Stimulated activated naive CD8-positive, alpha-beta T cell treated with anti-CD3 and anti-CD28 coated beads, Interleukin-15, amount 100 ng/mL, for 72 hours (primary cell): ENCODE measurements at regions not wholly inside any gene's neighbourhood (a gene's known extent, or its start where the extent isn't known, plus 50 kb on each side); places are given as distances from the start of the nearest gene placed in this dataset.

Experiments
- ATAC-seq: fragments of 150-1000 bp; cut with Tn5 transposase; 2 replicates; pipeline ENCODE4 v1.10.0; 2021; ENCODE audit warnings: mild to moderate bottlenecking, moderate library complexity
- DNase-seq, 2 donors: peaks; one replicate each; pipeline ENCODE4 v3.0.0; 2021 to 2022
- H3K27ac Mint-ChIP-seq, 2 donors: one replicate each; pipeline ENCODE4 v1.8.0; 2022; ENCODE audit warnings: mild to moderate bottlenecking in 2 of 2, mixed read lengths in 2 of 2, moderate library complexity in 2 of 2
- H3K27me3 Mint-ChIP-seq: one replicate; pipeline ENCODE4 v1.8.0; 2022; ENCODE audit warnings: mixed read lengths
- H3K4me1 Mint-ChIP-seq: one replicate; pipeline ENCODE4 v1.8.0; 2022; ENCODE audit warnings: mild to moderate bottlenecking, mixed read lengths
- H3K4me3 Mint-ChIP-seq, 2 donors: one replicate each; pipeline ENCODE4 v1.8.0; 2022; ENCODE audit warnings: mild to moderate bottlenecking in 2 of 2, mixed read lengths in 2 of 2, moderate library complexity in 1 of 2
- H3K9me3 Mint-ChIP-seq, 2 donors: one replicate each; pipeline ENCODE4 v1.8.0; 2022; ENCODE audit warnings: mixed read lengths in 2 of 2

DNA sequence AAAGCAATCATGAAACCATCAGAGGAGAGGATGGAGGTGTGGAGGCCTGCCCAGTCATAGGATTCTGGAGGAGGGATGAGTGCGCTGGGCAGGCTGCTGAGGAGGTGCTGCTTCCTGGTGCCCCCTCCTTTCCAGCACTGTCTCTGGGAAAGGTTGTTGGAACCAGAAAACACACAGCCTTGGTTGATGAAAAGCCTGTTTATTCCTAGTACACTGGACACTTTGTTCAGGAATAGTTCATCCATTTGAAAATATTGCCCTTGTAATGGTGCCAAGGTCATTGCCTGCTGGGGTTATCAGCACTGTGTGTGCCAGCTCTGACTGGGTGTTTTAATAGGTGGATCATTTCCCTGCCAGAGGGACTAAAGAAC lies 83.7 kb upstream of the ARMC2 start:
- Mint-ChIP-seq H3K9me3 (no peaks in the 10 kb centered on the region), H3K27ac (no peak overlapping the region), H3K4me3 (no peak overlapping the region), H3K4me1 (peaks cover 8% of the 10 kb centered on the region), H3K27me3 (peaks cover 18% of the 10 kb centered on the region)
- ATAC-seq (no peak), DNase-seq (no peak)

DNA sequence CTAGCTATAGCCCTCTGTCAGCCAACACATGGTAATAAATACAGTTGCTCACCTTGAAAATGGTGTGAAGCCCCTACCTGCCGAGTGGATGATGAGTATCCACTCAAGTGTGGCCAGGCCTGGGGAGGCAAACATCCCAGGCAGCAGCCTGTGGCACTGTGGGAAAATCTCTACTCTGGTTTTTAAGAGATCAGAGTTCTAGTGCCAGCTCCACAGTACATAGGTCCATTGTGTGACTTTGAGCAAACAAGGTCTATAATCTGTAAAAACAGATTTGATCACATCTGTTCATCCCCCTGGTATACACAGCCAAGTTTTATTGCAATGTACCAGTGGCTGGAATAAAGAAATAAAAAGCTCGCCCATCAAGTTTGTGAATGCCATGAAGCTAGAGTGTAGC lies 82.7 kb upstream of the ARMC2 start:
- H3K27ac Mint-ChIP-seq = no peak overlapping the region
- peaks cover 18% of the 10 kb centered on the region for H3K27me3 Mint-ChIP-seq
- no peak overlapping the region for H3K4me3 Mint-ChIP-seq
- no peak for ATAC-seq
- DNase-seq = no peak
- H3K9me3 Mint-ChIP-seq = no peaks in the 10 kb centered on the region
- peaks cover 8% of the 10 kb centered on the region for H3K4me1 Mint-ChIP-seq

DNA sequence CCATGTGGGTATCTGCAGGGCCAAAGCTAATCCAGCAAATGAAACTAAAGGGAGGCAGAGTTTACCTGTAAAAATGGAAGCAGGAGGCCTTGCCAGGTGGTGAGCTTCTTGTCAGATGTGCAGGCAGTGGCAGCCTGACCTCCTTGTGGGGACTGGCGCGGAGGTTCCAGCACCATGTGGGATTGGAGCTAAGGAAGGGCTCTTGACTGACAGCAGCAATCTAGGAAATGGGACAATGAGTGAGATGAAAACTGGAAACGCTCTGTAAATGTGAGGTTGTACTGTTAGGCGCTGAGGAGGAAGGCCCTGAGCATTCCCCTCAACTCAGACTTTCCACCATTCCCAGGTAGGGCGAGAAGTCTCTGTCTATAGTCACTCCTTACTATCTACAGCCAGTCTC lies 81.8 kb upstream of the ARMC2 start:
- DNase-seq = no peak
- Mint-ChIP-seq H3K27ac (no peak overlapping the region), H3K4me1 (peaks cover 8% of the 10 kb centered on the region), H3K27me3 (peaks cover 18% of the 10 kb centered on the region), H3K9me3 (no peaks in the 10 kb centered on the region), H3K4me3 (no peak overlapping the region)
- ATAC-seq = no peak

DNA sequence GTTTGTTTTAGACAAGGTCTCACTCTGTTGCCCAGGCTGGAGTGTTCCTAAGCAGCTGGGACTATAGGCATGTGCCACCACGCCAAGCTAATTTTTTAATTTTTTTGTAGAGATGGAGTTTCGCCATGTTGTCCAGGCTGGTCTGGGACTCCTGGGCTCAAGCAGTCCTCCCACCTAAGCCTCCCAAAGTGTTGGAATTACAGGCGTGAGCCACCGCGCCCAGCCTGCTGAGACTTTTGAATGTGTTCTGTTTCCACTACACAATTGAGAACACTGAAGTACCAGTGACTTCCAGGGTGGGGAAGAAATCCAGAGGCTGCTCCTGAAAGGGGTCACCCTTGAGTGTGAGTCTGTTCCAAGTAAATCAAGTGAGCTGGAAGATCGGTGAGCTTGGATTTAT lies 81.3 kb upstream of the ARMC2 start:
- no peak for ATAC-seq
- Mint-ChIP-seq H3K4me3 (no peak overlapping the region), H3K9me3 (no peaks in the 10 kb centered on the region), H3K27me3 (peaks cover 18% of the 10 kb centered on the region), H3K27ac (no peak overlapping the region), H3K4me1 (peaks cover 8% of the 10 kb centered on the region)
- DNase-seq = no peak

DNA sequence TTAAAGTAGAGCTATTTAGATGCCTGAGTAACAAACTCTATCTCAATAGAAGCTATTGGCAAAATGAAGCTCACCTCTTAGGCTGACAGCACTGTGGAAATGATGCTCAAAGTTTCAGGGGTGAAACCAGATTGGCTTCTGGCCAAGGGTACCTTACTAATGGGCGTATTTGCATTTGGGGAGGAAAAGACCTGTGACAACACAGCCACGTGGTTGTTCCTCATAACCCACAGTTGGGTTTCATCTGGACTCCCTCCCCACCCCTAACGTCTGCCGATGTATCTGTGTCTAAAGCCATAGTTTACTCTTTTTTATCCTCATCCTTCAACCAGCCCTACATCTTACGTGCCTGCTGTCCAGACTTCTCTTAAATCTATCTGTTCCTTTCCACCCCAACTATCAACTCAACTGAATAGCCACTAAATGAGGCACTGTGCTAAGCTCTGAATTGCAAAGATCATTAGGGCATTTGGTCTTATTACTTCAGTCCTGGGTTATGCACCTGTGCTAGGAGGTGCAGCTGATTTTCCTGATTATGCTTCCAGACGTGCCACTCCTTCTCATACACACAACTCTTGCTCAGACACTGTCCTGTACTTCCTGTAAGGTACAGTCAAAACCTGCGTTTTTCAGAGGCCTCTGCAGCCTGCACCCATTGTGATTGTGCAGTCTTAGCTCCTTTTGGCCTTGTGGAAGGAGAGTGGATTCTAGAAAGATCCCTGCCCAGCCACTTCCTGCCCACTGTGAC lies 80.6 kb upstream of the ARMC2 start:
- no peak overlapping the region for H3K4me3 Mint-ChIP-seq
- H3K27ac Mint-ChIP-seq = no peak overlapping the region
- H3K27me3 Mint-ChIP-seq = peaks cover 18% of the 10 kb centered on the region
- H3K9me3 Mint-ChIP-seq = no peaks in the 10 kb centered on the region
- no peak for ATAC-seq
- H3K4me1 Mint-ChIP-seq = peaks cover 8% of the 10 kb centered on the region
- DNase-seq = no peak

DNA sequence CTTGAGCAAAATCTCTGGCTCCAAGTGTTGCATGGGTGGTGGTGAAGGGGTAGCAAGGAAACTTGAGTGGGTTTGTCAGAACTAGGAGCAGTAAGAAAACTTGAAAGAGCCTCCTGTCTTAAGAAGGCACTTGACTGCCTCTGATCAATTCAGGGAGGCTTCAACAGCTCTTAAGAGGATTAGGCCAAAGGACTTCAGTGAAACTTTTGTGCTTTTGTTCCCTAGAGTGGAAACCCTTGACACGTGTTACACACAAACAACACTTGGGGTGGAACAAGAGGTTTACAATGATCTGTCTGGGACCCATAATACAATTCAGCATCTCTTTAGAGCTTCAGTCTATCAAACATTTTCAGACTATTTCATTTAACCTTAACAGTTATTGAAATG lies 80.1 kb upstream of the ARMC2 start:
- Mint-ChIP-seq H3K4me1 (peaks cover 8% of the 10 kb centered on the region), H3K4me3 (no peak overlapping the region), H3K27me3 (peaks cover 16% of the 10 kb centered on the region), H3K9me3 (no peaks in the 10 kb centered on the region), H3K27ac (no peak overlapping the region)
- DNase-seq (no peak), ATAC-seq (no peak)

DNA sequence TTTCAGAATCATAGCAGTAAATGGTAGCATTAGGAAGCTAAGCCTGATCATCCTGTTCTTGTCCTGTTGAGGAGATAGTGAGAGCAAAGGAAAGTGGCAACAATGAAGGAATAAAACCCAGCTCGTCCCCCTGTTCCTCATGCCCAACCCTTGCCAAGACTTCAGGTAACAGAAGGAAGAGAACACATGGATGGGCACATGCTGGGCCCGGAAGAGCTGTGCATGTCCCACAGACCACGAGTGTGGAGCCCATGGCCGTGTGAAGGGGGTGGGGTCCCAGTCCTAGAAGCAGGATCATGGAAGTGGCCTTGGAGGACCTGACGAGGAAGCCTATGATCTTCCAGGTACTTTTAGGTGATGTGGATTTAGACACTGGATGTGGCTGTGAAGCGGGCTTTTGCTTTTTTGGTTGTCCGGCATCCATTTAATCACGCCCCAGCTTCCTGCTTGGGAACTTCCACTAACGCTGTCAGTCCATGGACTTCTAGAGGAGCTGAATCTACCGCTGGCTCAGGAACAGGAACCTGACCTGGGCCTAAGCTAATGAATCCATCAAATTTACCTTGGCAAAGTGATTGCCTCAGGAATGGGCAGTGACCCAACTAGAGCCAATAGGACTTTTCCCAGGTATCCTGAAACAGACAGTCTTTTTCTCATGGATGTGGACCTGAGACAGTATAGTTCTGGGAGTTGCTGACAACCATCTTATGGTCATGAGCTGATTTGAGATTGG lies 79.3 kb upstream of the ARMC2 start:
- peaks cover 8% of the 10 kb centered on the region for H3K4me1 Mint-ChIP-seq
- no peak for ATAC-seq
- H3K27ac Mint-ChIP-seq = no peak overlapping the region
- no peaks in the 10 kb centered on the region for H3K9me3 Mint-ChIP-seq
- H3K4me3 Mint-ChIP-seq = no peak overlapping the region
- DNase-seq = no peak
- H3K27me3 Mint-ChIP-seq = peaks cover 8% of the 10 kb centered on the region

DNA sequence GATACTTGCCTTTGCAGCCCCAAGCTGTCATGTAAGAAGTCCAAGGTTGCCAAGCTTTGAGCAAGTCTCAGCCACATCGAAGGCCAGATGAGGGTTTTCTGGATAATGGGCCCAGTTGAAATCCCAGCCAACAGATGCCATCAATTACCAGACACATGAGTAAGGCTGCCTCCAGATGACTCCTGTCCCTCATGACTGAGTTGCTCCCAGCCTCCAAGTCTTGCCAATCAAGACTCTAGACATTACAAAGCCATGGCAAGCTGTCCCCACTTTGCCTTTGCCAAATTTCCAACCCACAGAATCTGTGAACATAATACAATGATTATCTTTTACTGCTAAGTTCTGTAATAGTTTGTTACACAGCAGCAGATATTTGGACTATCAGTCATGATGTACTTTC lies 76.8 kb upstream of the ARMC2 start:
- H3K4me1 Mint-ChIP-seq = peaks cover 8% of the 10 kb centered on the region
- no peak overlapping the region for H3K27ac Mint-ChIP-seq
- no peak for DNase-seq
- no peak overlapping the region for H3K4me3 Mint-ChIP-seq
- ATAC-seq = no peak
- no peaks in the 10 kb centered on the region for H3K9me3 Mint-ChIP-seq
- H3K27me3 Mint-ChIP-seq = no peaks in the 10 kb centered on the region

DNA sequence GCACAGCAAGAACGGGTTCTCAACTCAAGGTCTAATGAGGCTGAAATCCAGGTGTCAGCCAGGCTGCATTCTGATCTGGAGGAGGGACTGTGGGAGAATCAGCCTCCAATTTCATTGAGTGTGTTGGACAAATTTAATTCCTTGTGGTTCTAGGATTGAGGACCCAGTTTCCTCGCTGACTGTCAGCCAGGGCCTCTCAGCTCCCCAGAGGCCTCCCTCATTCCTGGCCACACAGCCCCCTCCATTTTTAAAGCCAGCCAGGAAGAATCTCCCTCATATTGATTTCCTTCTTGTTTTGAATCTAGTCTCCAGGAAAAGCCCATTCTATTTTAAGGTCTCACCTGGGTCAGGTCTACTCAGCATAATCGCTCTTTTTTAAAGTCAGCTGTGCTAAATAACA lies 73.7 kb upstream of the ARMC2 start:
- peaks cover 6% of the 10 kb centered on the region for H3K27me3 Mint-ChIP-seq
- DNase-seq = no peak
- no peaks in the 10 kb centered on the region for H3K9me3 Mint-ChIP-seq
- no peak overlapping the region for H3K27ac Mint-ChIP-seq
- no peaks in the 10 kb centered on the region for H3K4me1 Mint-ChIP-seq
- ATAC-seq = no peak
- H3K4me3 Mint-ChIP-seq = no peak overlapping the region

DNA sequence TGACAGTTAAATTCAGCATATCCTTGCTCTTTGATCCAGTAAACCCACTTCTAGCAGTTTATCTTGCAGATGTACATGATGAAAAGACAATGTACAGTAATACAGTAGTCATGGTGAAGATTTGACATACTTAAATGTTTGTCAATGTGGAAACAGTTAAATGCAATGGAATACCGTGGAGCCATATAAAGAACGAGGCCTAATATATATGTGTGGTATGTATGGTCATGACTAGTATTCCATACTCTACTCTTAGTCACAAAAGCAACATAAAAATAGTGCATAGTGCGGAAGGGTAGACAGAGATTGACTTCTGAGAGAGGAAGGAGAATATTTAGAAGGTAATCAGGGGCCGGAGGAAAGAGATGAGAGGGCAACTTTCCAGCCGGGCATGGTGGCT lies 70.7 kb upstream of the ARMC2 start:
- peaks cover 17% of the 10 kb centered on the region for H3K27me3 Mint-ChIP-seq
- DNase-seq (no peak), ATAC-seq (no peak)
- H3K4me3 Mint-ChIP-seq = no peak overlapping the region
- H3K9me3 Mint-ChIP-seq = no peaks in the 10 kb centered on the region
- H3K4me1 Mint-ChIP-seq = peaks cover 10% of the 10 kb centered on the region
- H3K27ac Mint-ChIP-seq = no peak overlapping the region

DNA sequence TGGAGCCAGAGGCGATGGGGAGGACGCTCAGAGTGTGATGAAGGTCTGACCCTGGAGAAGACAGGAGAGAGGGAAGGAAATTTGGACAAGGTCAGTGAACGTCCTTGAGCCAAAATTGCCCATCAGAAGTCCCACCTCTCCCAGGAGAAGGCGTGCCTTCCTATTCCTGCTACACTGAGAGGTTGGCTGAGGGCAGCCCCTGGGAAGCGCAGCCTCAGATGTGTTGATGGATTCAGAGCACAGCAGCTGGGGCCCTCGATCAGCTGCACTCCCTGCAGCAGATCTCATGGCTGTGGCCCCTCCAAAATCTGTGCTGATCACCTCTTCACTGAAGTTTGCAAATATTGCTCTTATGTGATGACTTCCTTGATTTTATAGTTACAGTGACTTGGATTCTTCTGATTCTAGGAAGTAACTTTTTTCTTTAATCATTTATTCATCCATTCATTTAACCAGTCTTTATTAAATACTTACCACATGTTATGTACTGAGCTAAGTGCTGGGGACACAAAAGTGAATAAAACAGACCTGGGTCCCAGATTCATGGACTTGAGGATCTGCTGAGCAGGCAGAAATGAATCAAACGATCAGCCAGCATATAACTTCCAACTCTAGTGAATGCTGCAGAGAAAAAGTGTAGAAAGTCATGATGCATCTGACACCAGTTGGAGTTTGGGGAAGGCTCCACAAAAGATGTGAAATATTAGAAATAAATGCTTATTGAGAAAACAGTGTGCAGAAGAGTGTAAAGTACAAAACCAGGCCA lies 69.6 kb upstream of the ARMC2 start:
- Mint-ChIP-seq H3K9me3 (no peaks in the 10 kb centered on the region), H3K4me3 (no peak overlapping the region), H3K4me1 (peaks cover 14% of the 10 kb centered on the region), H3K27ac (no peak overlapping the region), H3K27me3 (peaks cover 27% of the 10 kb centered on the region)
- DNase-seq = no peak
- ATAC-seq = no peak

DNA sequence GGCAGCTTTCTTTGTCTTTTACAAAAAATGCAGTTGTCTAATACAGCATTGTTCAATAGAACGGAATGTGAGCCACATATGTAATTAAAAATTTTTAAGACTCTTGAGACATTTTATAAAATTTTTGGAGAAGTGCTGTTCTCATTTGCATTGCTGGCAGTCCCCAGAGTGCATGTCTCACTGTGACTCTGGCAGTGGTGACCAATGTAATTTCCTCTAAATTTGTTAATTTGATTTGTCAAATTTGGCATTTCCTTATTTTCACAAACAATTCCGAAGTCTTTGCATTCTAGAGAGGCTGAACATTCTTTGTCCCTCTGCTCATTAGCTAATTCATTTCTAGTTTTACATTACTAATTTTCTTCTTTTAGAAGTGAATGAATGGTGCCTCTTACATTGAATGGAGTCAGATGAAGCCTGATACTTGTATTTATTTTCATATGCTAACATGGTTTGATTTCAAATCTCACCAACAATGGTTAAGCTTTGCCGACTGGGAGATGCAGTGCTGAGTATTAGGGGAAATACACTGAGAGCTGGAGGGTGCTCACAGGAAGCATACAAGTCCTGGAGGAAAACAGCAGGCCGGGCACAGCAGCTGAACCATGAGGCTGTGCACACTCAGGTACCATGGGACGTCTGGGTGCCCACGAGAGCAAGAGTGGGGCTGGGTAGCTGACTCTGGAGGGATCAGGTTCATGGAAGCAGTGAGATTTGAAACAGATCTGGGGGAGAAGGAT lies 68.5 kb upstream of the ARMC2 start:
- peaks cover 14% of the 10 kb centered on the region for H3K4me1 Mint-ChIP-seq
- no peak overlapping the region for H3K4me3 Mint-ChIP-seq
- H3K27me3 Mint-ChIP-seq = peaks cover 27% of the 10 kb centered on the region
- ATAC-seq (no peak), DNase-seq (no peak)
- H3K27ac Mint-ChIP-seq = no peak overlapping the region
- H3K9me3 Mint-ChIP-seq = no peaks in the 10 kb centered on the region

DNA sequence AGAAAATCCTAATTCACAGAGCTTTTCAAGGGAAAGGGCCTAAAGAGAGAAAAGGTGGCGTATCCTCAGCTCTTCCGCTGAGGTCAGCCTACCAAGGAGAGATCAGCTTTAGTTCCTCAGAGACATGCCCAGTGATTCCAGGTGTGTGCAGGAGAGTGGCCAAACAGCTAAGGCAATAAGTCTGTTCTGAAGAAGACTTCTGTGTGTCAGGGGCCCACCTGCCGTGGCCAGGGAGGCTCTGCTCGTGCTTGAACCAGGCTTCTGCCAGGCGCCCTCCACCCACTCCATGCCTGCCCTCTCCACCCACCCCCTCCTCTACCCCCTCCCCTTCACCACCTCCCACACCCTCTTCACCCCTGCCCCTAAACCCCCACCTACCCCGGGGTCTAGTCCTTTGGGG lies 67.4 kb upstream of the ARMC2 start:
- no peak overlapping the region for H3K27ac Mint-ChIP-seq
- DNase-seq (no peak), ATAC-seq (no peak)
- H3K9me3 Mint-ChIP-seq = no peaks in the 10 kb centered on the region
- no peak overlapping the region for H3K4me3 Mint-ChIP-seq
- peaks cover 31% of the 10 kb centered on the region for H3K27me3 Mint-ChIP-seq
- H3K4me1 Mint-ChIP-seq = peaks cover 14% of the 10 kb centered on the region

DNA sequence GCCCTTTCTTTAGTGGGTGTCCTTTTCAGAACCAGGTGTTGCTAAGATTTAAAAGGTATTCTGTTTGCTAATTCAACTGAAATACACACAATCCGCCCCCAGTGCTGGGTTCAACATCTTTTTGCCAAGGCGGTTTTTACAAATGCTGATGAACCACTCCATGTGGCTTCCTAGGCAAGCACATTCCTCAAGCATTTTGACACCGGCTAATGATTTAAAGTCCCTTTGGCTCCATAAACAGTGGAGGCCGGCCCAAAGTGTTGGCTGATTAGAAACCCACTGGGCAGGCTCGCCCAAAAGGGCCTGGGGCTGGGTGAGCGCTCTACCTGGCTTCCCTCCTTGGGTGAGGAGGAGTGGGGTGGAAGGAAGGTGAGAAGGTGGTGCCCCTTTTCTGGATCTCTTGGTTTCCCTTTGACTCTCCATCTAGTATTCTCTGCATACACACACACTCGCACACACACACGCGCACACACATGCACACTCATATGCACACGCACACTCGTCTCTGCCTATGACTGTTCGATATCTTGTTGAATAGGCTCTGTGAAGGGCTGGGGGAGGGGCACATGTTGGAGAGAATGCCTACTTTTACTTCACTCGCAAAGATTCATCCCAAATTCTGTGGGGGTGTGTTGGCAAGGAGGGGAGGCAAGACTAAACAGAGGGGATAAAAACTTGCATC lies 66.7 kb upstream of the ARMC2 start:
- Mint-ChIP-seq H3K9me3 (no peaks in the 10 kb centered on the region), H3K4me1 (peaks cover 14% of the 10 kb centered on the region), H3K4me3 (peak overlapping the region; percentile 69 to 77), H3K27ac (no peak overlapping the region), H3K27me3 (peaks cover 39% of the 10 kb centered on the region)
- DNase-seq = no peak
- ATAC-seq = no peak
